Renal pelvis (tissue), 1 donor: ENCODE measurements at regions not wholly inside any gene's neighbourhood (a gene's known extent, or its start where the extent isn't known, plus 50 kb on each side); places are given as distances from the start of the nearest gene placed in this dataset.
"Not testable (repeated sequence)": the region's sequence is repeated elsewhere in the genome, so short reads cannot be mapped to it uniquely, and the experiment has no call there.

Experiments
- DNase-seq: peaks from one replicate; pipeline ENCODE4 v3.0.0-alpha.2; 2013

DNA sequence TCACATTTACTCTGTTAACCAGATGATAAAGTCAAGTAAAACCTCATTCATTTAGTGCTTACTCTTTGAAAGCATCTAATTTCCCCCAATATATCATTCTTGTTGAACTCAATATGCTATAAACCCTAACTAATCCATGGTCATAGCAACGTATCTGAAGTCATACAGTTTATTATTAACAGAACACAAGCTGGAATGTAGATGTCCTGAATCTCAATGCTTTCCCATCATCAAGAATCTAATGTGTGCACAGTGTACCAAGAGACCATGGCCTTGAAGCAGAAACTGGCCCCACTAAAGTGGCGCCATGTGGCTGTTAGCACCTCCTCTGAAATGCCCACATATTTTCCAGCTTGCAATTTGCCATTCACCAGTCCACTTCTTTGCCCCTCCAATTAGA is 245.8 kb downstream of the SOX9 start:
- DNase-seq = no peak

DNA sequence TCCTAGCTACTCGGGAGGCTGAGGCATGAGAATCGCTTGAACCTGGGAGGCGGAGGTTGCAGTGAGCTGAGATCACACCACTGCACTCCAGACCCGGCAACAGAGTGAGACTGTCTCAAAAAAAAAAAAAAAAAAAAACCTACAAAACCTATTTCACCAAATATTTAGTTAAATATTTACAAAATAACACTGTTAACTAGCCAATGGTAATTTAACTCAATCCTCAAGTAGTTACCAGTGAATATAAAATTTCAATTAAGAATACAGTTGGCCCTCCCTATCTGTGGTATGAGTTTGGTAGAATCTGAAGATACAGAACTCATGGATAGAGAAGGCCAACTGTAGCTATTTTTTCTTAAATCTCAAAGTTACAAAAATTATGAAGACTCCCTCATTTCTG is 247.4 kb downstream of the SOX9 start:
- no peak for DNase-seq

DNA sequence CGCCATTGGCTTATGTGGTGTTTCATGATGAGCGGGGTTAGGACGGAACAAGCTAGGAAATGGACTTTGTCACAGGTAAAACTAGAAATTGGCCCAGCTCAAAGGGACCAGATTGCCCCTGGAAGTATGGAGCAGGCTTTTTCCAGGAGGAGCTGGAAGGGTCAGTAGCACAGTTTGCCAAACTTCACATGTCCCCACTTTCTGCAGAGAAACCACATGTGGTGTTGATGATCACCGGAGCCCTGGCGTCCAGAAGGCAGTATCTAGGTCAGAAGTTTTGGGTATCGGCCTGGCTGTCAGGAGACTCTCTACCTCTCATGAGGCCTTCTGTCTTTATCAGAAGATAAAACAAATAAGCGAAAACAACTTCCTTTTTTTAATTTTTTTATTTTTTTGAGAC is 248.5 kb downstream of the SOX9 start:
- DNase-seq = no peak

DNA sequence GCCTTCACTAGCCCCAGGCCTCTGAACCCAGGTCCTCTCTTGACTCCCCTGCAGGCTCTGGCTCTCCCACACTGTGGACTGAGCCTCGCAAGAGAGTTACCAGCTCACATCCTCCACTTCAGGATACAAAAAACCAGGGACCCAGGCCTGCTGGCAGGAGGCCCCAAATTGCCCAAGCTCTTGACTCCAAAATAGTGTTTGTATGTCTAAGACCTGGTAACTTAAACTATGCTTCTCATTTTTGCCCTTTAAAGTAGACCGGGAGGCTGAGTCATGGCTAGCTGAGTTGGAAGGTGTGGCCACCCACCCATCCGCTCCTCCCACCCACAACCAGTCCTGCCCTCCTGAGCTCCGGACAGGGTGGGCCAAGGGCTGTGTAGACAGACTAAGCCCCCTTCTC is 250.0 kb downstream of the SOX9 start:
- DNase-seq = no peak

DNA sequence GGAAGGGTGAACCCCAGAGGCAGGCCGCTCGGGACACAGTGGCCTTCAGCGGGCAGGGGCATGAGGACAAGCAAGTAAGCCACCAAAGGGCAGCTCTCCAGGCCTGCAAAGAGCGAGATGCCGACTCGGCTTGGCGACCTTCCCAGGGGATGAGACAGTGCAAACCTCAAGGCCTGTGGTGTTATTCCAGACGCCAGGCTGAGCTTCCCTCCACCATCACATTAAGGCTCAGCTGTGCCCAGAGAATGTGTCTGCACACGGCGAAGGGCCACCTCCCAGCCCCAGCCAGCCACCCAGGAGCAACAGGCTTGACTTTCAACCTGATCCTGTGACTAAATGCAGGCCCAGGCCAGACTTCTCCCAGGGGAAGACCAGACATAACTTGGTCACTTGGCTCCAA is 251.4 kb downstream of the SOX9 start:
- DNase-seq = no peak

DNA sequence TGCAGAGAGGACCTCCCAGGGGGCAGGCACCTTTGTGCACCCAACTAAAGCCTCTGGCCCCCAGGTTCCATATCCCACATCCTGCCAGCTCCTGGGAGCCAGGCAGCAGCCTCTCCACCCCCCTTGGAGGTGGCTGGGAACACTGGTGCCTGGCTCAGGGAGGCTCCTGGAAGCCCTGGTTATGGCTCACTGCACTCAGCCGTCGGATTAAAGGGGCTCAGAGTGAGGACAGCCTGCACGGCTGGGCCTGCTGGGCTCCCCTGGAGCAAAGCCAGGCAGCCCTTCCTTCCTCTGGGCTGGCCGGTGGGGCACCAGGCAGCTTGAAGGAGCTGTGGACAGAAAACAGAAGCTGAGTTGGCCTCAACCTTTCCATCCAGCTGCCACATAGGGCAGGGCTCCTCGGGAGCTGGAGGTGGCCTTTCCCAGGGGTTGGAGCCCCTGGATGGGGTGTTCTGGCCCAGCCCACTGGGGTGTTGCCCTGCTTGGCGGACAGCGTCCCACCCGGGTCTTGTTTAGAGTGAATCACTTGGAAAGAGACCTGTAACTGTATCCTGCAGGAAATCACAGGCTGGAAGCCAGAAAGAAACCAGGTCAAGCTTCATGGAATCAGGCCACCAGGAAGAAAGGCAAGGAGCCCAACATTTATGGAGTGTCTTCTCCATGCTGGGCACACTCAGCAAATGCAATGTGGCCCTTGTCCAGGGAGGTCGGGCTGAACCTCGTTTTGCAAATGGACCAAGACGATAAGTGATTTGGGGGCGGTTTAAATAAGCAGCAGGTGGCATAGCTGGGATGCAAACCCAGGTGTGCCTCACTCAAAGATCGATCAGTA is 253.3 kb downstream of the SOX9 start:
- DNase-seq = no peak

DNA sequence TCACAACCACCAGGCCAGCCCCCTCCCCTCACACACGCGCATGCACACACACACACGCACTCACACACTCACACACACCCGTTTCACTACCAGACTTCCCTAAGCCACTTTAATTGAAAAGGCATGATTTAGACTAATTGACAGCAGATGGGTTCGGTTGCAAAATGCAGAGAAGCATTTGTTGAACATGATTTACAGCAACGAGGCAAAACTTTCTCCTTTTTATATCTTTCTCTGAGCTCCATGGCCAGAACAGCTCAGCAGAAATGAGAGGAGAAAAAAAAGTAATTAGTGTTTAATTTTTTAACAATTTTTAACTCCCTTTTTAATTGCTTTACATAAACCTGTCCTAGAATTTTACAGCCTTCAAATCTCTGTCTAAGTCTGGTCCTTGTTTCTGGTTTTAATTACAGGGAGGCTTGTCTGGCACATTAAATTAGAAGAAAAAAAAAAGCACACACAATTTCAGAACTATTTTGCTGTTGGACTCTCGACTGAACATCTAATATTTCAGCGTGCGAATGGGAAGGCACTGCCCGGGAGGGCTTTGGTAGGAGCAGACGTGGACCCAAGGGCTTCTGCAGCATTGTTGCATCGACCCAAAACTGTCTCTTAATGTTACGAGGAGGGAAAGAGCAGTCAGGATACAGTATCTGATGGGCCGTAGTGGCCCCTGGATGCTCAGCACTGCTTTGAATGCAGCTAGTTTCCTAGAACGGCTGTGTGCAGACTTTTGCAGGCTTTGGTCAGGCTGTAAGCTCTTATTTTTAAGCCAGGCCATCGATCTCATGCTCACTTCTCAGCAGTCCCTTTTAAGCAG is 255.9 kb downstream of the SOX9 start:
- DNase-seq = no peak

DNA sequence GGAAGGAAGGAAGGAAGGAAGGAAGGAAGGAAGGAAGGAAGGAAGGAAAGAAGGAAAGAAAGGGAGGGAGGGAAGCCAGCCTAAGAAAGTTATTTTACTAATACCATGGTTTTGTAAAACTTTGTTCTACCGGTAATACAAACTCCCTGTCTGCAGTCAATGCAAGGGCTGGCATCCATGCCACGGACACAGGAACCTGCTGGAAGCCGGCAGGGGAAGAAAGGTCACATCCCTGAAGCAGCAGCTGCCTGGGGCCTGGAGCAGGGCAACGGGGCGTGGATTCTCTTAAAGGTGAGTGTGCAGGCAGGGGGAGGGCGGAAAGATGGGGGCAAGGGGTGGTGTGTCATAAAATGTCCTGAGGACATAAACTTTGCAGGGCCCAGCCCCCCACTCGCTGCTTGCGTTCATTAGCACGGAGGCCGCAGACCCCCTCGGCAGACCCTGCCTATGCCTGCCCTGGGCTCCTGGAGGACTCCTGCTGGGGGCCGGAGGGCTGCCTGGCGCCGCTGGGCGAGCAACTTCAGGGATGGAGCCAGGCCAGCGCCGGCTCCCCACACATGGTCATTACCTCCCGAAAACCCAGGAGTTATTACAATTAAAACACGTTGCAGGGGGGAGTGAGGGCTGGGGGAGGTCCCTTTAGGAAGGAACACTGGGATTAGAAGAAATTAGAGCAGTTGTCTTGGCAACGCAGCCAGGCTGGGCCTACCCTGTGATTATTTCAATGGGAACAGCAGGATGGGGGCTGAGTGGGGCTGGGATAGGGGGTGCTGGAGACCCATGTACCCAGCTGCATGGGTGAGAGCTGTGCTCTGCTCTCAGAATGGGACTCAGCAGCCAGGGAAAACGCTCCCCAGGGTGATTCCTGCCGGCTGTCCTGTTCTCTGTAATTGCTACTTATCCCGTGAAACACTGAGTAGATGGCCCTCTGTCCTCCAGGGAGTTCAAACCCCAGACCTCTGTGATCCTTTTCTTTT is 257.9 kb downstream of the SOX9 start:
- no peak for DNase-seq

DNA sequence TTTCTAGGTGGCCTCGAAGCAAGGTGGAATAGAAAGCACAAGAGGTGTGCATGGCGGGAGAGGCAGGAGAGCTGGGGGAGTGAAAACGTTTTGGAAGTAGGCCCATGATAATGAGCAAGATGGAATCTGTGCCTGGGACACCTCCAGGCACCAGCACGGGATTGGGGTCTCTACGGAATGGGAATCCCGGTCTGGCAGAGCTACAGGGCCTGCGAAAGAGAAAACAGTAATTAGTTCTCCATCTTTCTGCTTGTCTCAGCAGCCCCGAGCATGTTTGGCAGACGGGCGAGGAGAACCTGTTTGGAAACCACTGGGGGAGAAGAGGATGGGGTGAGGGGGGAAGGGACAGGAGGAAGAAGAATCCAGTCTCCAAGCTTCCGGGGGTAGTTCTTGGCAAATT is 258.7 kb downstream of the SOX9 start:
- no peak for DNase-seq

DNA sequence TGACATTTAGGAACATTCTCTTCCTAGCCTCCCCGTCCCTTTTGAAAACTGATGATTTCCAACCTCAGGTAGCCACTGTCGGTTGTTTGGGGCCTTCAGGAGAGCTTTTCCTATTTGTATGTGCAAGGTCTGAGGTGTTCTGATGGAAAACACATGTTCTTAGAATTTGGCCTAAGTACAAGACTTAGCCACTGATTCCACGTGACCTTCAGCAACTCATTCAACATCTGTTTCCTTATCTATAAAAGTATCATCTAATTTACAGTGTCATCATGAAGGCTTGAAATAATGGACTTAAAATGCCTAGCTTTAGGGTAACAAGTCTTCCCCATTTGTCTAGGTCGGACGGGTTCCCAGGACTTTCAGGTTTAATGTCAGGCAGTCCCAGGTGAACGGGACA is 259.3 kb downstream of the SOX9 start:
- DNase-seq = no peak

DNA sequence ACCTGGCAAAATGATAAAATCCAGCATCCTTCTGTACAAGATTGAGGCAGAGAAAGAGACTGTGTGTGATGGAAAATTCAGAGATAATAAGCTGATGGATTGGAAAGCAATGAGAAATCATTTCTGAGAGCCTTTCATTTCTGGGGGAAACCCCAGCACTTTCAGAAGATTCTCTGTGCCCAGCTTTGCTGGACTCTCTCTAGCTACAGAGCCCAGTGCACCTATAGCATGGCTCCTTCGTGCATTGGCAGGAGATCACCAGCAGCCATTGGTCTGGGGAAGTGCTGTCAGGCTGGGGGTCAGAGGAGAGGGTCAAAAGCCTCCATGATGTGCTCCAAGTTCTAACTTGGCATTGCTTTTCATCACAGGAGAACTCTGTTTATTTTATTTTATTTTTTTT is 259.9 kb downstream of the SOX9 start:
- no peak for DNase-seq

DNA sequence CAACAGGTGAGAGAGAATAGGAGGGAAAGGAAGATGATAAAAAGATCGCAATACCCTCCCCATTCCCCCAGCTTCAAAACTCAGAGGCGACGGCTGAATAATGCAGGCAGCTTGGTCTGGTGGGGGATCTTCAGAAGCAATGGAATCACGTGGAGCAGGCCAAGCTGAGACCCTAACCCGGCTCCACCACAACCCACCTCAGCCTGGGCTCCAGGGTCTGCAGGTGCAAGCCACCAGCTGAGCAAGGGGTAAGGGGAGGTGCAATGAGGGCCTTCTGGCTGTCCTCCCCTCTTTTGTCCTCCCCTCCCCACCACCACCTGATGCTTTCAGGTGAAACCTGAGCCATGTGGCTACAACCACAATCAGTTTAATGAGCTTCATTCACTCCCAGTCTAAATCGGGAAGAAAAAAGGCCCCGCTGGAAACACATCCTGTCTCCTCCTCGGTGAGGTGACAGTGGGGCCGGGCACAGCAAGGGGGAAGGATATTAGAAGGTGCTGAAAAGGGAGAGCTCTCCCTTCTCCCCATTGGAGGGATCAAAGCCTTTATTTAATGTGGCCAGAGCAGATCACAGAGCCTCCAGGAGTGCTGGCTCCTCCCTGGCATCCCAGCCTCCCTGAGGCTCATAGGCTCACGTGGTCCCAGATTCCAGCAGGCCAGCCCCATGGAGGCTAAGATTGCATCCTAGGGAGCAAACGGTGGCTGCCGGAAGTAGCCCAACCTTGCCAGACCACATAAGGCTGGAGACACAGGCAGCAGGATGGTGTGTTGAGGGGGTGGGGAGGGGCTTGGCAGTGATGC is 261.0 kb downstream of the SOX9 start:
- DNase-seq = peak; percentile 53

DNA sequence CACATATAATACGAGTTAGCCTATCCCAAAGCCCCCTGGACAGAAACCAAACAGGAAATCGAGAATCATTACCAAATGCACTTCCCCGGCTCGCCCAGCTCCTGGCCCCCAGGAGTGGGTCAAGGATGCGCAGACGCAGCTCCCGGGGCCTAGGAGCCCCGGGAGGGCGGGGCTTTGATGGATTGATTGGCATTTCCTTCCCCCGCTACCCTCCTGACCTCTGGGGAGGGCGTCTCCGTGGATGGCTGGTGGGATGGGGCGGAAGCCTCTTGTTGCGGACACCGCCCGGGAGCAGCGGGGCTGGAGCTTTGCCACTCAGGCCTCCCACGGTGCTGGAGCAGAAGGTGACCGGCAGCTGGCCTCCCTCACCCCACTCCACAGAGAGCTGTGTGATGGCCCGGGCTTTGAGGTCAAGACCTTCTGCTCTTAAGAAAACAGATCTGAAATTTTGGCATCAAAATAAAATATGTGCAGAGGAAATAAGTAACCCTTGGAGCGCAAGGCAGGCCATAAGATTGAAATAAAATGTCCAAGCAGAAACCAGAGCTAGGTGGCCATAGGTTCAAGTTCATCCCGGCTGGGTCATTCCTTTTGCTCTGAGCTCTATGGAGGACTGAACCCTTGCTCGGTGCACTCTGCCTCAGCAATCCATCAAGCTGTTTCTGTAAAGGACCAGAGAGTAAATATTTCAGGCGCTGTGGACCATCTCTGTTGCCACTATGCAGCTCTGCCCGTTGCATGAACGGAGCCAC is 262.3 kb downstream of the SOX9 start:
- peak; percentile 60 for DNase-seq

DNA sequence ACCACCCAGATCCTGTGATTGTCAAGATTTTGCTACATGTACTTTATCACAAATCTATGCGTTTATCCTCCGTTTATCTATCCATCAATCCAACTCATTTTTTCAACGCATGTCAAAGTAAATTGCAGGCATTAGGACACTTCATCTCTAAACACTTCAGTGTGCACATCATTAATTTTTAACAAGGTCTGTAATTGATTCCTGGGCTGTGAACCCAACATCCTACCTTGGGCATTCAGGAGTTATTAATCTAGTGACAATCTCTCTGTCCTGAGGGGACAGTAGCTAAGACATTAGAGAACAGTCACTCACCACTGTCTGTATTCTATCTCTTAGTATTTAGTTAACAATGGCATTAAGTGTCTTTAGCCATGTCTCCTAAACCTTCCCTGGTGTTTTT is 264.7 kb downstream of the SOX9 start:
- no peak for DNase-seq

DNA sequence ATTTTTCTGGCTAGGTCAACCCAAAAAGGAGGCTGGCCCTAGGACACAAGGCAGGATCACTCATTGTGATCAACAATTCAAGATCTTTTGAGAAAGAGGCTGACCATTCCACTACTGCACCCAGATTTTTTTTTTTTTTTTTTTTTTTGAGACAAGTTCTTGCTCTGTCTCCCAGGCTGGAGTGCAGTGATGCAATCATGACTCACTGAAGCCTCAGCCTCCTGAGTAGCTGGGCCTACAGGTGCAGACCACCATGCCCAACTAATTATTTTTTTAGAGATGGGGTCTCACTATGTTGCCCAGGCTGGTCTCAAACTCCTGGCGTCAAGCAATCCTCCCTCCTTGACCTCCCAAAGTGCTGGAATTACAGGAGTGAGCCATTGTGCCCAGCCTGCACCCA is 265.4 kb downstream of the SOX9 start:
- not testable (repeated sequence) for DNase-seq

DNA sequence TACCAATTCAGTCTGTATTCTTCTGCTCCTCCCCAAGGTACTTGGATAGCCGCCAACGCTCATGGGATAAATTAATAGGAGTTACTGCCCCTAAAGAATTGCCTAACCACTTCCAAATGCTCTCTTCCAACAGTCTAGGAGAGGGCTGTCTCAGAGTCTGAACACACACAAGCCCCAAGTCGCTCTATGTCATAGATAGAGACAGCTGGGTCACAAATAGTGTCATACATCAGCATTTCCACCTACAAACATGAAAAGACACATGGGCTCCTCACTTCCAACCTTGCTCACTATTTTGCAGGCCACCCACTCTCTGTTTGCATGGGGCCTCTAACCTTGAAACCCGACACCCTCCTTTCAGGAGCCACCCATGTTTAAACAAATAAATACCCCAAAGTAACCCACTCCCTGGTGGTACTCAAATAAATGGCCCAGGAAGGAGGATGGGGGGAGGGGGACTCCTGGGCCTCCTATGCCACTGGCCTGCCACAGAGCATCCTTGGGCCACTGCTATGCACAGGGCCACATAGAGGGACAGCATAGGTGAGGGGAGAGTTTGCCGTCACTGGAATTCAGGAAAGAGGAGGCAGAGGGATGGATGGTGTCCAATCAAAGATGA is 265.9 kb downstream of the SOX9 start:
- no peak for DNase-seq

DNA sequence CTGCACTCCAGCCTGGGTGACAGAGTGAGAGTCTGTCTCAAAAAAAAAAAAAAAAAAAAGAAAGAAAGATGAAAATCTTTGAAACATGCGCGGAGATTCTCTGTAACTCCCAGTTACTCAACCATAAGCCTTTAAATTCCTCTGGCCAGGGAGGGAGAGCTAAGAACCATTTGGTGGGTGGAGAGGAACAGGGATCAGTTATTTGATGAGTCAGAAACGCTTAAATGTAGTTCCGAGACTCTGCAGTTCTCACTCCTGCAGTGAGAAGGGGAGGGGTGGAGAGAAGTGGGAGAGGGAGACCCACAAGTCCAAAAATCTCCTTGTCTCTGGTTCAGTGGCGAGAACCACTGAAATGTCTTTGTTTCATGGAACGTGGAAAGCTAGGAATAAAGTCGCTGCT is 266.7 kb downstream of the SOX9 start:
- no peak for DNase-seq

DNA sequence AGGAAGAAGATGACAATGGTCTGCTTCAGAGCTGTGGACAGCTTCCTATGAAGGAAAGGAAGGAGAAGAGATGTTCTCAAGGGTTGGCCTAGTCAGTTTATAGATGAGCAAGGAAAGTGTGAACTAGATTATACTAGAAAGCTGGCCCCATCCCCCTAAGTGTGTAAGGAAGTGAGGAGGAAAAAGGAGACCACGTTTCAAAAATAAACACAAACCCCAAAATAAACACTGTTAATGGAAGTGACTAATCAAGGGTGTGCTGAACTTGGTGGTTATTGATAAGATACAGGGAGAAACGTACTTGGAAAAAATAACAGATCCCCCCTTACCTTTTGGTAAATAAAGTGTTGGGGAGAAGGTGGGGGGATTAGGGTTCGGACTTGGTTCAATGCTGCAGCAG is 267.1 kb downstream of the SOX9 start:
- DNase-seq = no peak

DNA sequence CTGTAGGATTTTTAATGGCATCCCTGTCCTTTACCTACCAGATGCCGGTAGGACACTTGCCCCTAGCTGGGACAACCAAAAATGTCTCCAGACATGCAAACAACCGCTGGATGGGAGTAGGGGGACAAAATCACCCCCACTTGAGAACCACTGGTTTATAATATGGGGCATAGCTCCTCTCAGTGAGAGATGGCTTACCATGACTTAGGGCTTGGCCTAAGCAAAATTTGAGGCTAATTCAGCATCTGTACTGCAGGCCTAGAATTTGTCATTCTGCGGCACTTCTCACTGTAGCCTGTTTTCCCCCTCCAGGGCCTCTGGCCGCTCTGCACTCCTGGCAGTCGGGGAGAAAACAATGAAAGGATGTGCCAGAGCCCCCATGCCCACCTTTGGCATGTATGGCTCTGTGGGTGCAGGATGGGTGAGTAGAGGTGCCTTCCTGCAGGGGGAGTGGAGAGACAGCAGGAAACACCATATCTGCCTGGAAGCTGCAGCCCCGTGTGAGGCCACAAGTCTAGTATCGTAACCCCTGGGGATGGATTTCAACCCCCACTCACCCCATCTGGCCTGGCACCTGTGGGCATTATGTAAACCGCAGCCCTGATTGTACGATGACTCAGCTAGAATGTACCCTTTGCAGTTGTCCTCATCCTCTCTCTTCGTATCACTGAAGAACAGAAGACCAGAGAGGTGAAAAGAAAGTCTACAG is 268.1 kb downstream of the SOX9 start:
- DNase-seq = no peak
